ENCODE measurements at regions not wholly inside any gene's neighbourhood (a gene's known extent, or its start where the extent isn't known, plus 50 kb on each side); places are given as distances from the start of the nearest gene placed in this dataset.

- TF ChIP-seq EZH2phosphoT487 (IDR thresholded peaks at IDR 0.05; ENCODE audit: insufficient read depth, low read depth) (no peak), EZH2 (IDR thresholded peaks at IDR 0.05; ENCODE audit: insufficient read depth, poor library complexity, severe bottlenecking) (no peak)
Observed at GRCh38 chr1:81519987-81520386, 280.7 kb upstream of the ADGRL2 start.

Measured in GM23248 (cell line).